ENCODE measurements at regions not wholly inside any gene's neighbourhood (a gene's known extent, or its start where the extent isn't known, plus 50 kb on each side); places are given as distances from the start of the nearest gene placed in this dataset.

DNA sequence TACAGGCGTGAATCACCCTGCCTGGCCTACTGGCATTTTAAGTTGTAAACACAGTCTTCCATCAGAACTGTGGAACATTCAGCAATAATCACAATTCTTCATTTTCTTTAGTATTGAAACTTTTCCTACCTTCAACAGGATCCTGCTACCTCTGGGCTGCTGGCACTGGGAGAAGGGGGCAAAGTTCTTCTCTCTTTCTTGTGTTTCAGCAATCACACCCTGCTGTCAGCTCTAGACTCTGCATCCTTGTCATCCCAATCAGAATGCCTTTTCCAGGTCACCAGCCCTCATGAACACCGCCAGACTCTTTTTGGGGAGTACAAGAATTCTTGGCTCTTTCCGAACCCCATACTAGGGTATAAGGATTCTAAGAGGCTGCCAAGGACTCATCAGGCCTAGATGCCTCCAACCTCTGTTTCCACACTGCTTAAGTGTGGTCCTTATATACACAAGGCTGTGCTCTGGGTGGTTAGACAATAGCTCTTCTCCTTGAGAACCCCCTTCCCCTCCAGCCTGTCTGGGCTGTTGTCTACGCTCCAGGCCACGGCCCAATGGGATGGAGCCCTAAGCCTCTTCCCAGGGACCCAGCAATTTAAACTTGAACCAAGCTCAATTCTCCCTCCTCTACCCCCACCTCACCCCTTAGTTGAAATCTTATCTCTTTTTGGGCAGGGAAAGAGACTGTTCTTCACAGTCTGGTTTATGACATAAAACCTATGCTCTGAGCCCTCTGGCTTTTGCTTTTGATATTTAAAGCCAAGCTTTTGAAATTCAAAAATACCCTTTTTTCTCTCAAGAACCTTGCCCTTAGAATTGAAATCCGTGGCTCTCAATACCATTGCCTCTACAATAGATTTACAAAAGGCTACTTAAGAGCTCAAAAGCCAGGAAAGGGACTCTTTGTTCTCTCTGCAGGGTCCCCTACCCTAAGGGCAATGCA is 327.4 kb downstream of the BUD13 start:
- no peak for DNase-seq (ENCODE audit: low spot score)
- no peak overlapping the region for H3K4me3 Mint-ChIP-seq (ENCODE audit: unreplicated experiment)
- peaks cover 5% of the 10 kb centered on the region for H3K36me3 Mint-ChIP-seq (ENCODE audit: low read depth, unreplicated experiment)
- peaks cover 3% of the 10 kb centered on the region for H3K4me1 Mint-ChIP-seq (ENCODE audit: unreplicated experiment)
- no peak overlapping the region for H3K27ac Mint-ChIP-seq (ENCODE audit: unreplicated experiment)
- TF ChIP-seq, protein P1, sequence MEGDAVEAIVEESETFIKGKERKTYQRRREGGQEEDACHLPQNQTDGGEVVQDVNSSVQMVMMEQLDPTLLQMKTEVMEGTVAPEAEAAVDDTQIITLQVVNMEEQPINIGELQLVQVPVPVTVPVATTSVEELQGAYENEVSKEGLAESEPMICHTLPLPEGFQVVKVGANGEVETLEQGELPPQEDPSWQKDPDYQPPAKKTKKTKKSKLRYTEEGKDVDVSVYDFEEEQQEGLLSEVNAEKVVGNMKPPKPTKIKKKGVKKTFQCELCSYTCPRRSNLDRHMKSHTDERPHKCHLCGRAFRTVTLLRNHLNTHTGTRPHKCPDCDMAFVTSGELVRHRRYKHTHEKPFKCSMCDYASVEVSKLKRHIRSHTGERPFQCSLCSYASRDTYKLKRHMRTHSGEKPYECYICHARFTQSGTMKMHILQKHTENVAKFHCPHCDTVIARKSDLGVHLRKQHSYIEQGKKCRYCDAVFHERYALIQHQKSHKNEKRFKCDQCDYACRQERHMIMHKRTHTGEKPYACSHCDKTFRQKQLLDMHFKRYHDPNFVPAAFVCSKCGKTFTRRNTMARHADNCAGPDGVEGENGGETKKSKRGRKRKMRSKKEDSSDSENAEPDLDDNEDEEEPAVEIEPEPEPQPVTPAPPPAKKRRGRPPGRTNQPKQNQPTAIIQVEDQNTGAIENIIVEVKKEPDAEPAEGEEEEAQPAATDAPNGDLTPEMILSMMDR (IDR thresholded peaks at IDR 0.05; ENCODE audit: unreplicated experiment), result no peak
- no peaks in the 10 kb centered on the region for H3K27me3 Mint-ChIP-seq (ENCODE audit: unreplicated experiment)
- H3K9me3 Mint-ChIP-seq (ENCODE audit: unreplicated experiment), result peaks cover 5% of the 10 kb centered on the region

DNA sequence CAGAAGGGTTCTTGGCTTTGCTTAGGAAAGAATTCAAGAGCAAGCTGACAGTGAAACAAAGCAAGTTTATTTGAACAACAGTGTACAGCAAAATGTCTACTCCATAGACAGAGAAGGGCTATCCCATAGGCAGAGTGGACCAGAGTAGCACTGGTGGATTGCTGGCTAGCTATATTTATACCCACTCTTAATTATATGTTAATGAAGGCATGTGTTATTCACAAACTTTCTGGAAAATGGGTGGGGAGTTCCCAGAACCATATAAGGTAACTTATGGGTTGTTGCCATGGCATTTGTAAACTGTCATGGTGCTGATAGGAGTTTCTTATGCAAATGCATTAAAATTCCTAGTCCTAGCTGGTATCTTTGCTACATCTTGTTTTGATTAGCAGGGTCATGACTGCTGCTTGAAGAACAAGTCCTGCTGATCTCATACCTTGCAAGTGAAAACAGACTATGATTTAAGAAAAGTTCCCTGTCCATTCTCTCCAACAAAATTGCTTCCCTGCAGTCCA is 330.5 kb downstream of the BUD13 start:
- Mint-ChIP-seq H3K4me3 (ENCODE audit: unreplicated experiment) (no peak overlapping the region), H3K27me3 (ENCODE audit: unreplicated experiment) (no peaks in the 10 kb centered on the region), H3K4me1 (ENCODE audit: unreplicated experiment) (peaks cover 3% of the 10 kb centered on the region), H3K36me3 (ENCODE audit: low read depth, unreplicated experiment) (peaks cover 5% of the 10 kb centered on the region), H3K27ac (ENCODE audit: unreplicated experiment) (no peak overlapping the region), H3K9me3 (ENCODE audit: unreplicated experiment) (peaks cover 5% of the 10 kb centered on the region)
- TF ChIP-seq, protein P1 (IDR thresholded peaks at IDR 0.05; ENCODE audit: unreplicated experiment), result no peak
- DNase-seq (ENCODE audit: low spot score), result no peak

DNA sequence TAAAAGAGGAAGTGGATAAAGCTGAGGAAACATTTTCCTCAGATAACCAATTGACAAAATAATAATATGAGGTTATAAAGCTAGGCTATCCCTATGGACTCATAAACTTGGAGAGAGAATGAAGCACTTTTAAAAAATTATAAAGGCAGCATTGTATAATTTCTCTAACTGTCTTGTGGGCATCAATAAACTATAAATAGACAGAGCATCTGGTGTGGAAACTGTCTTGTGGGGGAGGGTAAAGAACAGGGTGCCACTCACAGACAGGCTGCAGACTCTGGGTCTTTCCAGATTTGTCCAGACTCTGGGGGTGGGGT is 333.5 kb downstream of the BUD13 start:
- Mint-ChIP-seq H3K4me3 (ENCODE audit: unreplicated experiment) (no peak overlapping the region), H3K4me1 (ENCODE audit: unreplicated experiment) (no peaks in the 10 kb centered on the region), H3K36me3 (ENCODE audit: low read depth, unreplicated experiment) (peaks cover 5% of the 10 kb centered on the region), H3K27me3 (ENCODE audit: unreplicated experiment) (peaks cover 1% of the 10 kb centered on the region), H3K9me3 (ENCODE audit: unreplicated experiment) (peaks cover 5% of the 10 kb centered on the region), H3K27ac (ENCODE audit: unreplicated experiment) (no peak overlapping the region)
- no peak for DNase-seq (ENCODE audit: low spot score)
- TF ChIP-seq, protein P1 (IDR thresholded peaks at IDR 0.05; ENCODE audit: unreplicated experiment), result no peak

DNA sequence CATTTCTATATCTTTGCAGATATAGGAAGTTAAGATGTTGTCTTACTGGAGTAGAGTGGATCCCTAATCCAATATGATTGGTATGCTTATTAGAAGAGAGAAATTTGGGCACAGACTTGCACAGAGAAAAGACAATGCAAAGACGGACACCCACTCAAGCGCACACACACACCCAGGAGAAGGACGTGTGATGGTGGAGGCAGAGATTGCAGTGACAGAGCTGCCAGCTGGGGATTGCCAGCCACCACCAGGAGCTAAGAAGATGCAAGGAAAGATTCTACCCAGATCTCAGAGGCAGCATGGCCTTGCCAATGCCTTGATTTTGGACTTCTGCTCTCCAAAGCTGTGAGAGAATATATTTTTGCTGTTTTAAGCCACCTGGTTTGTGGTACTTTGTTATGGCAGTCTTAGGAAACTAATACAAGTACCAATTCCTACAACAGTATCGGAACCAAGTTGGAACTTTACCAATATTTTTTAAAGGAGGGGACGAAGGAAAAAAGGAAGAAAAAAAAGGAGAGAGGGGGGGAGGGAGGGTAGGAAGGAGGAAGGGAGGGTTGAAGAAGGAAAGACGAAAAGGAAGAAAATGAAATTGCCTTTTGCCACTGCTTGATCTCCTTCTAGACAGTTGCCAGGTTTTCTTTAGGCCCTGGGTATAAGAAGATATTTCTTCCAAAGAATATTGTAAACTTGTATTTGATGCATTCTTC is 334.0 kb downstream of the BUD13 start:
- Mint-ChIP-seq H3K4me1 (ENCODE audit: unreplicated experiment) (no peaks in the 10 kb centered on the region), H3K4me3 (ENCODE audit: unreplicated experiment) (no peak overlapping the region), H3K36me3 (ENCODE audit: low read depth, unreplicated experiment) (peaks cover 5% of the 10 kb centered on the region), H3K27ac (ENCODE audit: unreplicated experiment) (no peak overlapping the region), H3K9me3 (ENCODE audit: unreplicated experiment) (peaks cover 5% of the 10 kb centered on the region), H3K27me3 (ENCODE audit: unreplicated experiment) (peaks cover 1% of the 10 kb centered on the region)
- DNase-seq (ENCODE audit: low spot score), result no peak
- TF ChIP-seq, protein P1 (IDR thresholded peaks at IDR 0.05; ENCODE audit: unreplicated experiment), result no peak

All from endothelial cell (in vitro differentiated cells).